ENCODE measurements at regions not wholly inside any gene's neighbourhood (a gene's known extent, or its start where the extent isn't known, plus 50 kb on each side); places are given as distances from the start of the nearest gene placed in this dataset.

GRCh38 chr11:100586361-100587101, 100.6 kb upstream of the ARHGAP42 start:
- TF ChIP-seq, protein P1, sequence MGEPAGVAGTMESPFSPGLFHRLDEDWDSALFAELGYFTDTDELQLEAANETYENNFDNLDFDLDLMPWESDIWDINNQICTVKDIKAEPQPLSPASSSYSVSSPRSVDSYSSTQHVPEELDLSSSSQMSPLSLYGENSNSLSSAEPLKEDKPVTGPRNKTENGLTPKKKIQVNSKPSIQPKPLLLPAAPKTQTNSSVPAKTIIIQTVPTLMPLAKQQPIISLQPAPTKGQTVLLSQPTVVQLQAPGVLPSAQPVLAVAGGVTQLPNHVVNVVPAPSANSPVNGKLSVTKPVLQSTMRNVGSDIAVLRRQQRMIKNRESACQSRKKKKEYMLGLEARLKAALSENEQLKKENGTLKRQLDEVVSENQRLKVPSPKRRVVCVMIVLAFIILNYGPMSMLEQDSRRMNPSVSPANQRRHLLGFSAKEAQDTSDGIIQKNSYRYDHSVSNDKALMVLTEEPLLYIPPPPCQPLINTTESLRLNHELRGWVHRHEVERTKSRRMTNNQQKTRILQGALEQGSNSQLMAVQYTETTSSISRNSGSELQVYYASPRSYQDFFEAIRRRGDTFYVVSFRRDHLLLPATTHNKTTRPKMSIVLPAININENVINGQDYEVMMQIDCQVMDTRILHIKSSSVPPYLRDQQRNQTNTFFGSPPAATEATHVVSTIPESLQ (CRISPR knock-in tag; conservative IDR thresholded peaks at IDR 0.05): no peak
- no peak for TF ChIP-seq FOXP1 (IDR thresholded peaks at IDR 0.05)
- no peak for TF ChIP-seq FOXP1 (CRISPR knock-in tag; IDR thresholded peaks at IDR 0.05)
- TF ChIP-seq RNF219 (CRISPR knock-in tag; IDR thresholded peaks at IDR 0.05): no peak
- TF ChIP-seq ZNF362 (CRISPR knock-in tag; IDR thresholded peaks at IDR 0.05; ENCODE audit: borderline replicate concordance): no peak
- no peak for TF ChIP-seq CTCF (CRISPR knock-in tag; IDR thresholded peaks at IDR 0.05)
